Brain pericyte (primary cell): ENCODE measurements at regions not wholly inside any gene's neighbourhood (a gene's known extent, or its start where the extent isn't known, plus 50 kb on each side); places are given as distances from the start of the nearest gene placed in this dataset.

ENCODE experiments used
- DNase-seq: peaks from one replicate; pipeline ENCODE4 v3.0.0-alpha.2; 2012; ENCODE audit warnings: low read depth, low spot score

- no peak for DNase-seq
Measured at GRCh38 chr22:19574247-19574646, 50.0 kb upstream of the CLDN5 start.

GRCh38 chr22:19576460-19577421, 52.5 kb upstream of the CLDN5 start:
- no peak for DNase-seq

GRCh38 chr22:19577422-19577966, 53.3 kb upstream of the CLDN5 start:
- DNase-seq, result no peak

- no peak for DNase-seq
Measured at GRCh38 chr22:19578180-19579004, 54.2 kb upstream of the CLDN5 start.

- no peak for DNase-seq
Measured at GRCh38 chr22:19579115-19579811, 55.1 kb upstream of the CLDN5 start.

GRCh38 chr22:19579880-19580279, 55.7 kb upstream of the CLDN5 start:
- no peak for DNase-seq

- no peak for DNase-seq
Measured at GRCh38 chr22:19580291-19580890, 56.2 kb upstream of the CLDN5 start.

GRCh38 chr22:19582033-19582693, 58.0 kb upstream of the CLDN5 start:
- DNase-seq, result no peak

GRCh38 chr22:19586922-19587684, 62.9 kb upstream of the CLDN5 start:
- DNase-seq, result no peak

GRCh38 chr22:19590696-19591095, 66.5 kb upstream of the CLDN5 start:
- DNase-seq, result no peak

GRCh38 chr22:19591568-19591967, 67.4 kb upstream of the CLDN5 start:
- no peak for DNase-seq

- no peak for DNase-seq
Measured at GRCh38 chr22:19592464-19592863, 68.3 kb upstream of the CLDN5 start.

- DNase-seq, result no peak
Measured at GRCh38 chr22:19593991-19594569, 69.9 kb upstream of the CLDN5 start.

- DNase-seq, result no peak
Measured at GRCh38 chr22:19595532-19595931, 71.3 kb upstream of the CLDN5 start.

GRCh38 chr22:19596680-19597398, 72.6 kb upstream of the CLDN5 start:
- no peak for DNase-seq

GRCh38 chr22:19597399-19597735, 73.2 kb upstream of the CLDN5 start:
- DNase-seq, result no peak

- DNase-seq, result no peak
Measured at GRCh38 chr22:19598054-19598855, 74.0 kb upstream of the CLDN5 start.

GRCh38 chr22:19599004-19599403, 74.8 kb upstream of the CLDN5 start:
- no peak for DNase-seq
